T-helper 2 cell (primary cell): ENCODE measurements at regions not wholly inside any gene's neighbourhood (a gene's known extent, or its start where the extent isn't known, plus 50 kb on each side); places are given as distances from the start of the nearest gene placed in this dataset.

Experiments
- DNase-seq, 5 experiments: peaks; one replicate each; pipeline versions ENCODE4 v3.0.0 to v3.0.0-alpha.2; 2012 to 2022

DNA sequence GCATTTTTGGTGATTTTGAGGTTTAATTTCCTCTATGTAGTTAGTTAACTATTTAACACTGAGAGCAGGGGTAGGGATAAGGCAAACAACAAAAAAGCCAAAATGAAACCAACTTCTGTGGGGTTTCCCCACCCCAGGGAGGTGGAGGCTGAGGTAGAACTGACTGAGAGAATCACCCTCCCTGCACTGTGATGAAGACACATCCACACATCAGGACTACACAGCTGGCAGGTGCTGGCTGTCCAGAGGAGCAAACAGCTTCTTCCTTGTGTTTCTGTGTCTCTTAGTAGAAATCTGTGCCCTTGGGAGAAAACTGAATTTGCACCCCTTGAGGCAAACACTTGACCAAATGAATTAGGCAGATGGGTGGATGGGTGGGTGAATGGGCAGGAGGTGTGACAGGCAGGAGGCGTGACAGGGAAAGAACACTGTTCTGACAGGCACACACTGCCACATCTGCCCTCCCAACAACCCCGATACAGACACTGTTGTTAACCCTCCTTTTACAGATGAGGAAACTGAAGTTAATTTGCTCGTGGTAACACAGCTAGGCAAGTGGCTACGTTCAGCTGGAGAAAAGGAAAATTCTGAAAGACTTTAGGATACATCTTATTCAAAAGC lies 62.9 kb upstream of the AMZ2 start:
- DNase-seq = peak in 3 of 5 experiments; percentile 43 to 85 (median 70)

- DNase-seq = no peak
Measured at GRCh38 chr17:68185820-68186219, 62.0 kb upstream of the AMZ2 start.

DNA sequence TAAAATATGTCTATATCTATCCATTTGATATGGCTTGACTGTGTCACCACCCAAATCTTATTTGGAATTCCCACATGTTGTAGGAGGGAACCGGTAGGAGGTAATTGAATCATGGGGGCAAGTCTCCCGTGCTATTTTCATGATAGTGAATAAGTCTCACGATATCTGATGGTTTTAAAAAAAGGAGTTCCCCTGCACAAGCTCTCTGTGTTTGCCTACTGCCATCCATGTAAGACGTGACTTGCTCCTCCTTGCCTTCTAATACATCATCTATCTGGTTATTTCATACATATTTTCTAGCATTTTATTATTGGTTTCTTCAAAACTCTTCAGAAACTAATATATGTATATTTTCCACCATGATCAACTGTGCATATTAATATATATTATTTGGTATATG lies 57.3 kb upstream of the AMZ2 start:
- DNase-seq = no peak

DNA sequence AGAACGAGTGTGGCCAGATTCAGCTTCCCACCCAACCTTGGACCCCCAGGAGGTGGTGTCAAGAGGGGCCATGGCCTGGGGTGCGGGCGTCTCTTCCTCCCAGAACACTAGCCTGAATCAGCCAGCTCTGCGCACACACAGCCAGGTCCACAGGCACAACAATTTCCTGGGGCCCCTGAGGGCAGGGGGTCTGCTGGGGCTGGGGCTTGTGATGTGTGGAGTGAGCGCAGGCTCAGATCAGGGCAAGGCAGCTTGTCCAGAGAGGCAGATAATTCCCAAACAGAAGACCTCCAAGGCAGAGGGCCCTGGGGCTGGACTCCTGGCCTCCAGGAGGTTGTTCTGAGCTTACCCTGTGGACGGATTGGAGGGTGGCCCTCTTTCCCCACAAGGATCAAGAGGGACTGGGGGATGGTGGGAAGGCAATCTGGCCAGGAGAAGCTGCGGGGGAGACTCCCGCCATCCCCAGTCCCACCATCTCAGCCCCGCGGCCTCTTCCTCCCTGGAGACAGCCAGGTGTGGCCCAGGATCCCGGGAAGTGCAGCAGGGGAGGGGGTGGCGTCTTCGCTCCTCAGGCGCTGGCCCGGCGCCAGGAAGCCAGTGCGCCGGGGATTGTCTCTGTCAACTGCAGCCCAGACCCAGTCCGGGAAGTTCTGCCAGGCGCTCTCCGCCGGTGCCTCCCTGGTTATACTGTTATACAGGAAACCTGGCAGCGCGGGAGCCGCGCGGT lies 52.0 kb upstream of the AMZ2 start:
- no peak for DNase-seq

GRCh38 chr17:68196394-68197090 lies 51.3 kb upstream of the AMZ2 start:
- no peak for DNase-seq

DNA sequence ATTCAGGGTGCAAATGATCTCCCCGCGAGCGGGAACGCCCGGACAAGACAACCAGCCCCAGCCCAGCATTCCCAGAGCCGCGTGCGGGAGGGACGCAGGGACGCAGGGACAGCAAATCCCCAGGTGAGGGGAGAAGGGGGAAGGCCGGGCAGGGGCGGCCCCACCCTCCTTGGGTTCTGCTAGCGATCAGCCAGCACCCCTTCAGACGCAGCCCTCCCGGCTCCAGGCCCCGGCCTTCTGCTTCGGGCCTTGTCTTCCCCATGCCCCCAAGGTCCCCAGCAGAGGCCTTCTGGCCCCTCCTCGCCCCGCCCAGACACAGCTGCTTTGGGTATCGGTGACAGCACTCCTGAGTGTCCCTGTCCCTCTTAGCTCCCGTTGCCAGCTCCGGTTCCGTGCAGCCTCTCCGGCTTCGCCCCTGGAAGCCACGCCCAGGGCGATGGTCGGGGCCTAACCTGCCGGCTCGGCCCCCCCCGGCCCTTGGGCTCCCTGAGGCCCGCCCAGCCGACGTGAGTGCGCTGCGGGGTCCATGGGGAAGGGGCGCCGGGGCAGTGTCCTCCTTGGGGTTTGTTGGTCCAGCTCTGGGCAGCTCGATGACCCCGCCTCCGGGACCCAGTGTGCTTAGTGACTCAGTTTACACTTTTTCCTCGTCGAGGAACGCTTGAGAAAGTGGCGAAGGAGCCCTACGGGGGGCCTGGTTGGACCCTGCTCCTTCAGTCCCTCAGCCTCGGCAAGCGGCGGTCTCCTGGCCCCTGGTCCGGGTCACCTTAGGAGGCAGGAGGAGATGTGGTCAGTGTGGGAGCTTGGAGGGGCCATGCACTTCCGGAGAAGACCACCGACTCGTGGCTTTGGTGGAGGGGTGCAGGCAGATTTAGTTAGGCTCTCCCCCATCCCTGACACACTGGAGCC lies 50.5 kb upstream of the AMZ2 start:
- DNase-seq = peak in 2 of 5 experiments; percentile 29 to 36

- DNase-seq = peak in 1 of 5 experiments; percentile 32
Measured at GRCh38 chr17:68197997-68198930, 49.6 kb upstream of the AMZ2 start.
